ENCODE measurements at regions not wholly inside any gene's neighbourhood (a gene's known extent, or its start where the extent isn't known, plus 50 kb on each side); places are given as distances from the start of the nearest gene placed in this dataset.

DNA sequence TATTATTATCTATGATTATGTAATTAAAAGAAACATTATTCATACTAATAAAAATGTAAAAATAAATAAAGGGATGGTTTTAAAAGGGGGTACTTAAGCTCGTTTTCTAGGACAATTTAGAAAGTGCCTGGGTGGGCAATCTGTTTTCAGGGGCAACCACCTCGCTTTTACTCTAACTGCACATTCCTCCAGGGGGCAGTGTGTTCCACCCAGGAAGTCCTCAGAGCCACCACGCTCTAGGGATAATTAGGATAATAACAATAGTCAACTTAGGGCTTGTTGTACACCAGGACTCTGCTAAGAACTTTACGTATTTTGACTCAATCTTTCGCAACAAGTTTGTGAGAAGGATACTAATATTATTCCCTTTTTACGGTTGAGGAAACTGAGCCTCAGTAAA is 396.7 kb upstream of the MAF start:
- Histone ChIP-seq H3K4me3 (no peak overlapping the region), H3K36me3 (no peaks in the 10 kb centered on the region), H3K4me1 (peaks cover 0 to 7% (median 0%) of the 10 kb centered on the region in 4 donors), H3K27me3 (no peaks in the 10 kb centered on the region), H3K27ac (no peak overlapping the region), H3K9me3 (no peaks in the 10 kb centered on the region)
- TF ChIP-seq, protein P1, sequence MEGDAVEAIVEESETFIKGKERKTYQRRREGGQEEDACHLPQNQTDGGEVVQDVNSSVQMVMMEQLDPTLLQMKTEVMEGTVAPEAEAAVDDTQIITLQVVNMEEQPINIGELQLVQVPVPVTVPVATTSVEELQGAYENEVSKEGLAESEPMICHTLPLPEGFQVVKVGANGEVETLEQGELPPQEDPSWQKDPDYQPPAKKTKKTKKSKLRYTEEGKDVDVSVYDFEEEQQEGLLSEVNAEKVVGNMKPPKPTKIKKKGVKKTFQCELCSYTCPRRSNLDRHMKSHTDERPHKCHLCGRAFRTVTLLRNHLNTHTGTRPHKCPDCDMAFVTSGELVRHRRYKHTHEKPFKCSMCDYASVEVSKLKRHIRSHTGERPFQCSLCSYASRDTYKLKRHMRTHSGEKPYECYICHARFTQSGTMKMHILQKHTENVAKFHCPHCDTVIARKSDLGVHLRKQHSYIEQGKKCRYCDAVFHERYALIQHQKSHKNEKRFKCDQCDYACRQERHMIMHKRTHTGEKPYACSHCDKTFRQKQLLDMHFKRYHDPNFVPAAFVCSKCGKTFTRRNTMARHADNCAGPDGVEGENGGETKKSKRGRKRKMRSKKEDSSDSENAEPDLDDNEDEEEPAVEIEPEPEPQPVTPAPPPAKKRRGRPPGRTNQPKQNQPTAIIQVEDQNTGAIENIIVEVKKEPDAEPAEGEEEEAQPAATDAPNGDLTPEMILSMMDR (IDR thresholded peaks at IDR 0.05): peak in 1 of 4 experiments; percentile 20
- TF ChIP-seq POLR2AphosphoS5 (IDR thresholded peaks at IDR 0.05): no peak
- intact Hi-C loops (cut with DNase I): no loop called here
- DNase-seq: no peak
- 72 to 83% methylated on average over 6 of the region's 6 CpGs for WGBS, 2 donors

DNA sequence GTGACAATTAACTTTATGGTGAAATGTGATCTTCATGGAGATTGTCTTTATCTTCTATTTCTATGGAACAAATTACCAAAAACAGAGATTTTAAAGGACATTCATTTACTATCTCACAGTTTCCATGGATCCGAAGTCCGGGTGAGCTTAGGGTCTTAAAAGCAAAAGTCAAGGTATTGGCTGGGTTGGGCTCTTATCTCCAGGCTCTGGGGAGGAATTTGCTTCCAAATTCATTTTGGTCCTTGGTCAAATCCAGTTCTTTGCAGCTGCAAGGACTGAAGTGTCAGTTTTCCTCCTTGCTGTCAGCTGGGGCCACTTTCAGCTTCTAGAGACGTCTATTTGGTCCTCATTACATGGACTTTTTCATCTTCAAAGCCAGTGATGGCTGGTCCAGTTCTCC is 395.8 kb upstream of the MAF start:
- Histone ChIP-seq H3K36me3 (no peaks in the 10 kb centered on the region), H3K27me3 (no peaks in the 10 kb centered on the region), H3K4me1 (peaks cover 0 to 7% (median 0%) of the 10 kb centered on the region in 4 donors), H3K9me3 (no peaks in the 10 kb centered on the region), H3K4me3 (no peak overlapping the region), H3K27ac (no peak overlapping the region)
- intact Hi-C loops (cut with DNase I): no loop called here
- DNase-seq: no peak
- WGBS, 2 donors: 88 to 91% methylated on average over 3 of the region's 3 CpGs
- TF ChIP-seq, protein P1 (IDR thresholded peaks at IDR 0.05): no peak
- TF ChIP-seq EP300 (IDR thresholded peaks at IDR 0.05) (no peak), POLR2A (IDR thresholded peaks at IDR 0.05) (no peak)

DNA sequence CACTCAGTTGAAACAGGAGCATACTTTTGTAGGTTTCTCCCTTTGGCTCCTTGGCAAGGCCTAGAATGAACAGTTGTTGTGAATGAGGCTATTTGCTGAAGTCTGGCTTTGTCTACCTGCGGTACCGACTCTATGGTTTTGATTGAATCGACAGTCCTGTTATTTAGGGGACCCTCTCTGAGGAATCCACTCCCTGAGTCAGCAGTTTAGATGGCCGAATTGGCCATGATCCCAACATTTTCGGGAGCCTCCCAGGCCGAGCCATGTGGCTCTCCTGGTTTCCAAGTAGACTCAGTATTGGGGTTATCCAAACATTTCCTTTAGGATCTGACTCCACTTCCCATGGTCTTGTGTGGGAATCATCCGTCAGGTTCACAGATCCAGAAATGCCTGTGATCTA is 394.8 kb upstream of the MAF start:
- intact Hi-C loops (cut with DNase I): no loop called here
- H3K9me3 ChIP-seq: no peaks in the 10 kb centered on the region
- TF ChIP-seq, protein P1 (IDR thresholded peaks at IDR 0.05): no peak
- no peak for TF ChIP-seq POLR2A (IDR thresholded peaks at IDR 0.05)
- TF ChIP-seq POLR2AphosphoS5 (IDR thresholded peaks at IDR 0.05): no peak
- TF ChIP-seq EP300 (IDR thresholded peaks at IDR 0.05): no peak
- H3K36me3 ChIP-seq: no peaks in the 10 kb centered on the region
- H3K4me3 ChIP-seq: no peak overlapping the region
- peaks cover 0 to 7% (median 0%) of the 10 kb centered on the region in 4 donors for H3K4me1 ChIP-seq
- no peaks in the 10 kb centered on the region for H3K27me3 ChIP-seq
- no peak overlapping the region for H3K27ac ChIP-seq
- no peak for DNase-seq
- WGBS, 2 donors: 93 to 94% methylated on average over 7 of the region's 7 CpGs

DNA sequence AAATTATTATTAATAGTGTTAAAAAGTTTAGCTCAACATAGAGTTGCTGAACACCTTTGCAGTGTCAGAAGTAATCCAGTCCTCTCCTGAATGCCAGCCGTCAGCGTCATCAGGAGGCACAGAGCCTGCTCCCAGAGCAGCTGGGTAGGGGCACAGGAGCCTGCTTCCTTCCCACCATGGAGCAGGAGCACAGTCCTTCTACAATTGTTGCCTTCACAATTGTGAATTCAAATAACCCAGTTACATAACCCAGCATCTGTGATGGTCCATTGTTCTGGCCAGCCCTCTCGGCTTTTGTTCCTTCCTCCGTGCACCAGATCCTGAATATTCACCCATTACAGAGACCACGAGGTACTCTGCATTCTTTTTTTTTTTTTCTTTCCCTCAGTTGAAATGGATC is 393.9 kb upstream of the MAF start:
- no peaks in the 10 kb centered on the region for H3K27me3 ChIP-seq
- TF ChIP-seq POLR2AphosphoS5 (IDR thresholded peaks at IDR 0.05): no peak
- no peak for TF ChIP-seq POLR2A (IDR thresholded peaks at IDR 0.05)
- no peak for TF ChIP-seq EP300 (IDR thresholded peaks at IDR 0.05)
- TF ChIP-seq, protein P1 (IDR thresholded peaks at IDR 0.05): no peak
- intact Hi-C loops (cut with DNase I): no loop called here
- no peaks in the 10 kb centered on the region for H3K36me3 ChIP-seq
- 73 to 81% methylated on average over 5 of the region's 5 CpGs for WGBS, 2 donors
- DNase-seq: no peak
- H3K4me3 ChIP-seq: no peak overlapping the region
- no peak overlapping the region for H3K27ac ChIP-seq
- no peaks in the 10 kb centered on the region for H3K9me3 ChIP-seq
- H3K4me1 ChIP-seq: peaks cover 0 to 7% (median 2%) of the 10 kb centered on the region in 4 donors

DNA sequence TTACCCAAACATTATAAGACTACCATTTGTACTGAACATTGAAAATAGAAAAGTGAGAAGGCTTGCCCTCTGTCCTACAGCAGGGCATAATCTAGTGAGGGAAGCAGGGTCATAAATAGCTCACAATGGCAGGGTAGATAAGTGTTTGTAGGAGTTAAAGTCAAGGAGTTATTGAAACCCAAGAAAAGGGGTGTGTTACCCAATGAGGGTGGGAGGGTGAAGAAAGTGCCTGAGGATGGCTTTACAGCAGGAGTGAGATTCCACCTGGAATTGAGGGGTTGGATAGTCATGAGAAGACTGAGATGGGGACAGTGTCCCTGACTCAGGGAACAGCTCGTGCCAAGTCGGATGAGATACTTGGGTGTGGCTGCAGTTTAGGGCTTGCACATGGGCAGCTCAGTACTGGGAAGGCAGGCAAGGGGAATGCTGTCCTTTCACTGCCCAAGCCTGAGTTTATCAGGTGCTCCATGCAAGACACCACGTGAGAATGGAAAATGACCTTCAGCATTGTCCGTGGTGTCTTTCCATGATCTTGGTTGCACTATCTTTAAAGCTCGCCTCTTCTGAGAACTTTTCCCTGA is 393.2 kb upstream of the MAF start:
- intact Hi-C loops (cut with DNase I): no loop called here
- H3K4me3 ChIP-seq: no peak overlapping the region
- H3K9me3 ChIP-seq: no peaks in the 10 kb centered on the region
- no peak overlapping the region for H3K27ac ChIP-seq
- TF ChIP-seq, protein P1 (IDR thresholded peaks at IDR 0.05): no peak
- H3K27me3 ChIP-seq: no peaks in the 10 kb centered on the region
- WGBS, 2 donors: 41 to 86% methylated on average over 5 of the region's 5 CpGs
- no peaks in the 10 kb centered on the region for H3K36me3 ChIP-seq
- peaks cover 0 to 7% (median 2%) of the 10 kb centered on the region in 4 donors for H3K4me1 ChIP-seq
- DNase-seq: no peak
